ENCODE measurements at regions not wholly inside any gene's neighbourhood (a gene's known extent, or its start where the extent isn't known, plus 50 kb on each side); places are given as distances from the start of the nearest gene placed in this dataset.

DNA sequence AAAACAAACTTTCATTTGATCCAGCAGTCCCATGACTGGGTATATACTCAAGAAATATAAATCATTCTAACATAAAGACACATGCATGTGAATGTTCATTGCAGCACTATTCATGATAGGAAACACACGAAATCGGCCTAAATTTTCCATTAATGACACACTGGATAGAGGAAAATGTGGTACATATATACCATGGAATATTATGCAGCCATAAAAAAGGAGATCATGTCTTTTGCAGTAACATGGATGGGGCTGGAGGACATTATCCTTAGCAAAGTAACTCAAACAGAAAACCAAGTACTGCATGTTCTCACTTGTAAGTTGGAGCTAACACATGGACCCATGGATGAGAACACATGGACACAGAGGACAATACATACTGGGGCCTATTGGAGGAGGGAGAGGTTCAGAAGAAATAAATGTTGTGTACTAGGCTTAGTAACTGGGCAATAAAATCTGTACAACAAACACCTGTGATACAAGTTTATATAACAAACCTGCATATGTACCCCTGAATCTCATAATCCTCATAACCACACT, 283.6 kb downstream of the LMO7 start:
- no peak for DNase-seq

DNA sequence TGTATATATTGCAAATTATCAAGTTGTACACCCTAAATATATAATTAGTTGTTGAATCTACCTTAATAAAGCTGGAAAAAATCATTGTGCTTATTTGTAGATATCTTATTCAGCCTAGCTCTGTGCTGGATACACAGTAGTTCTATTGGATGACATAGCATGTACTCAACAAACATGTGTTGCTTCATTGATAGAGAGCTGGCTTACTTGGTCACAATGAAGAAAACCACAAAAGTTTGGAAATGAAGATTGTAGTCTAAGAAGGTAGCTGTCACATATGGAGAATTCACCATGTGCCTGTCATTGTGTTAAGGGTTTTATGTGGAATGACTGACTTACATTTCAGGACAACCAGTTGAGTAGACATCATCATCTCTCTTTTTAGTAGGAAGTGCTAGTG, 278.9 kb downstream of the LMO7 start:
- DNase-seq = no peak

DNA sequence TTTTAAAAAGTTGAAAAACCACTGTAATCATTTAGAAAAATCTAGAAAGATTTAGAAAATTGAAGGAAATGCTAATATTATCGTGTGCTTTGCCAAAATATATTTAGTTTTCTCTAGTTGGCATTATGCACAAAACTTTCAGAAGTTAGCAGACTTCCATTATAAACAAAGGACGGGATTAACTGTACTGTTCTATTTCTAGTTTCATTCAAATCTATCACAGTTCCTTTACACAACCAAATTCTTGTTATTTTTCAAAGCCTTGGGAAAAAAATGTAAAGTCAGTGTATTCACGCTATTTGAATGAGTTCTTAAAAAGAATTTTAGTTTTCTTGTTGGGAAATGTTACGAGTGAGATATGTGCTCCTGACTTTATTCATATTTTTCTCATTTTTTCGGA, 277.8 kb downstream of the LMO7 start:
- DNase-seq = no peak

DNA sequence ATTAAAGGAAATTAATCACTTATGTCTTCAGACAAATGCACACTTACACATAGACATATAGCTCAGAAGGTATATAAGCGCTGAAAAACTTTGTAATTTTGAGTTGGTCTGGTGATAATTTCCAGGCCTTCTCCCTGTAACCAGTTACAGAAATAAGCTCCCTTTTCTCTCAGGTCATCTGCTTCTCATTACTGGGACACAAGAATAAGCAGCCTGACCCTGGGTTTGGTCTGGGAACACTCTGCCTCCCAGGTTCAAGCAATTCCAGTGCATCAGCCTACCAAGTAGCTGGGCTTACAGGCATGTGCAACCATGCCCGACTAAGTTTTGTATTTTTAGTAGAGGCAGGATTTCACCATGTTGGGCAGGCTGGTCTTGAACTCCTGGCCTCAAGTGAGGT, 274.5 kb downstream of the LMO7 start:
- DNase-seq = no peak

Measured in cerebellar nuclear complex (tissue), 1 donor.